Endothelial cell (in vitro differentiated cells): ENCODE measurements at regions not wholly inside any gene's neighbourhood (a gene's known extent, or its start where the extent isn't known, plus 50 kb on each side); places are given as distances from the start of the nearest gene placed in this dataset.

ENCODE experiments used
- DNase-seq: peaks from one replicate; pipeline ENCODE4 v3.0.0; 2021; ENCODE audit warnings: low spot score
- H3K27ac Mint-ChIP-seq: one replicate; pipeline ENCODE4 v1.8.0; 2021; ENCODE audit warnings: mixed read lengths, inconsistent platforms; ENCODE audit not compliant: unreplicated experiment
- H3K27me3 Mint-ChIP-seq: one replicate; pipeline ENCODE4 v1.8.0; 2021; ENCODE audit warnings: mild to moderate bottlenecking, moderate library complexity, mixed read lengths, inconsistent platforms; ENCODE audit not compliant: unreplicated experiment
- H3K36me3 Mint-ChIP-seq: one replicate; pipeline ENCODE4 v1.8.0; 2021; ENCODE audit warnings: mild to moderate bottlenecking, low read depth, mixed read lengths, inconsistent platforms; ENCODE audit not compliant: unreplicated experiment
- H3K4me1 Mint-ChIP-seq: one replicate; pipeline ENCODE4 v1.8.0; 2021; ENCODE audit warnings: mild to moderate bottlenecking, mixed read lengths, inconsistent platforms; ENCODE audit not compliant: unreplicated experiment
- H3K4me3 Mint-ChIP-seq: one replicate; pipeline ENCODE4 v1.8.0; 2021; ENCODE audit warnings: mild to moderate bottlenecking, mixed read lengths, inconsistent platforms; ENCODE audit not compliant: unreplicated experiment
- H3K9me3 Mint-ChIP-seq: one replicate; pipeline ENCODE4 v1.8.0; 2021; ENCODE audit warnings: mixed read lengths, inconsistent platforms; ENCODE audit not compliant: unreplicated experiment
- TF ChIP-seq, protein P1 (sequence below): fragments of 200-600 bp; sonication (generic); IDR thresholded peaks from one replicate; pipeline ENCODE4 v1.5.0; 2021; ENCODE audit warnings: antibody characterized with exemption; ENCODE audit not compliant: unreplicated experiment

DNA sequence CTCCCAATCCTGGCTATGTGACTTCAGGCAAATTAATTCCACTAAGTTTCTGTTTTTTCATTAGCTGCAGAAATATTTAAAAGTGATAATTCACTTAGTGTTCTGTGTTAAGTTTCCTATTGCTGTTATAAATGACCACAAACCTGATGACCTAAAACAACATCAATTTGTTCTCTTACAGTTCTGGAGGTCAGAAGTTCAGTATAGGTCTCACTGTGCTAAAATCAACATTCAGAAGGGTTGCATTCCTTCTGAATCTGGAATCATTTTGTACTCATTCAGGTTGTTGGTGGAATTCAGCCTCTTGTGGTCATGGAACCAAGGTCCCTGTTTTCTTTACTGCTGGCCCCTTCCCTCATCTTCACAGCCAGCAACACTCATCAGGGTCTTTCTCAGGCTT is 254.1 kb downstream of the CNTN3 start:
- Mint-ChIP-seq H3K9me3 (no peaks in the 10 kb centered on the region), H3K27ac (no peak overlapping the region), H3K4me3 (no peak overlapping the region), H3K4me1 (no peaks in the 10 kb centered on the region), H3K27me3 (no peaks in the 10 kb centered on the region), H3K36me3 (no peaks in the 10 kb centered on the region)
- no peak for DNase-seq
- TF ChIP-seq, protein P1, sequence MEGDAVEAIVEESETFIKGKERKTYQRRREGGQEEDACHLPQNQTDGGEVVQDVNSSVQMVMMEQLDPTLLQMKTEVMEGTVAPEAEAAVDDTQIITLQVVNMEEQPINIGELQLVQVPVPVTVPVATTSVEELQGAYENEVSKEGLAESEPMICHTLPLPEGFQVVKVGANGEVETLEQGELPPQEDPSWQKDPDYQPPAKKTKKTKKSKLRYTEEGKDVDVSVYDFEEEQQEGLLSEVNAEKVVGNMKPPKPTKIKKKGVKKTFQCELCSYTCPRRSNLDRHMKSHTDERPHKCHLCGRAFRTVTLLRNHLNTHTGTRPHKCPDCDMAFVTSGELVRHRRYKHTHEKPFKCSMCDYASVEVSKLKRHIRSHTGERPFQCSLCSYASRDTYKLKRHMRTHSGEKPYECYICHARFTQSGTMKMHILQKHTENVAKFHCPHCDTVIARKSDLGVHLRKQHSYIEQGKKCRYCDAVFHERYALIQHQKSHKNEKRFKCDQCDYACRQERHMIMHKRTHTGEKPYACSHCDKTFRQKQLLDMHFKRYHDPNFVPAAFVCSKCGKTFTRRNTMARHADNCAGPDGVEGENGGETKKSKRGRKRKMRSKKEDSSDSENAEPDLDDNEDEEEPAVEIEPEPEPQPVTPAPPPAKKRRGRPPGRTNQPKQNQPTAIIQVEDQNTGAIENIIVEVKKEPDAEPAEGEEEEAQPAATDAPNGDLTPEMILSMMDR: no peak

DNA sequence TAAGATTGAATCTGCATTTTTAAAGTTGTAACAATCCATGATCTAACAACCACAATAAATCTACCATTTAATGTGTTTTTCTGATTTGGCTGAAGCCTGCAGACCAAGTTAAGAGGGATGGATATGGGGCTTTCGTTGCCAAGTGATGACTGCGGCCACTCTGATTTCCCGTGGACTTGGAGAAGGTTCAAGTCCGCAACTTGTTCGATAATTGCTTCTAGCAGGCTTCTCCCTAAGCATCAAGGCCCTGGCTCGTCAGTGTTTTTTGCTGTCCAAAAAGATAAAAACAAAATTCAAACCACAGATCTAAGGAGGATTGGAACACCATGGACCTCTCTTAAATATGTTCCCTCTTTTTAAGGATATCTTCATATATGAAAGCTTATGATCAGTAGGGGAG is 256.6 kb downstream of the CNTN3 start:
- no peaks in the 10 kb centered on the region for H3K9me3 Mint-ChIP-seq
- H3K4me1 Mint-ChIP-seq: no peaks in the 10 kb centered on the region
- TF ChIP-seq, protein P1: no peak
- DNase-seq: no peak
- no peaks in the 10 kb centered on the region for H3K27me3 Mint-ChIP-seq
- no peak overlapping the region for H3K4me3 Mint-ChIP-seq
- no peaks in the 10 kb centered on the region for H3K36me3 Mint-ChIP-seq
- no peak overlapping the region for H3K27ac Mint-ChIP-seq

DNA sequence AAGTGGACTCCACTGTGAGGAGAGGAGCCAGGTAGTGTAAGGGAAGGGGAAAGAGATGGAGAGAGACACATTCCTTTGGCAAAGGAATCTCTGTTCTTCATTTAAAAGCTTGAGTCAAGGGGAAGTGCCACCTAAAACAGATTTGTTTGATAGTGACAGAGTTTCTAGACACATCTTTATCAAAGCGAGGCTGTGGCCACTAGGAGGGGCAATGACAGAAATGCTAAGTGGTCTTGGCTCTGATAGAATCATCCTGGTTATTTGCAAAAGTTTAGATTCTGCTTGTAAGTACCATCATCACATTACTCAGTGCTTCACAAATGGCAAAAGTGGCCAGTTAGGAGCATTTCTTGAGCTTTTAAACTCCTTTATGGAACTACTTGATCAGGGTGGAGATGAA is 261.4 kb downstream of the CNTN3 start:
- no peaks in the 10 kb centered on the region for H3K4me1 Mint-ChIP-seq
- peak; percentile 17 for DNase-seq
- no peaks in the 10 kb centered on the region for H3K9me3 Mint-ChIP-seq
- TF ChIP-seq, protein P1: peak; percentile 43
- no peaks in the 10 kb centered on the region for H3K36me3 Mint-ChIP-seq
- H3K27me3 Mint-ChIP-seq: peaks cover 2% of the 10 kb centered on the region
- no peak overlapping the region for H3K4me3 Mint-ChIP-seq
- no peak overlapping the region for H3K27ac Mint-ChIP-seq

DNA sequence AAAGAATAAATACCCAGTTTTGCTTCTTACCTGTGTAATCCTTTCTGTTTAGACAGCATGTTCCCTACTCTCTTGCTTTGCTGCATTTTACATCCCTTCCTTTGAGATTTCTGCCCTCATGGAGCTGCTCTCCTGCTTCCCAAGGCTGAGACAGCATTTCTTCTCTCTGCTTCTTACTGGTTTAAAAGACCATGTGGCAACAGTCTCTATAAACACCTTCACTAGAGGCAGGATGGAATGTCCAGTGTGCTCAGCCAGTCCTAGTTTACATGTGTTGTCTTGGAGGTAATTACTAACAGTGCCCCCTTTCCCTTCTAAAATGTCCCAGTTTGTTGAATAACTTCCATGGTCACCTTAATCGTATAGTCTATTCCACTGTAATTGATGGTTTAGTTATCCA is 262.3 kb downstream of the CNTN3 start:
- Mint-ChIP-seq H3K4me3 (no peak overlapping the region), H3K36me3 (no peaks in the 10 kb centered on the region), H3K27me3 (peaks cover 2% of the 10 kb centered on the region), H3K27ac (no peak overlapping the region), H3K4me1 (no peaks in the 10 kb centered on the region), H3K9me3 (no peaks in the 10 kb centered on the region)
- no peak for DNase-seq
- TF ChIP-seq, protein P1: no peak

DNA sequence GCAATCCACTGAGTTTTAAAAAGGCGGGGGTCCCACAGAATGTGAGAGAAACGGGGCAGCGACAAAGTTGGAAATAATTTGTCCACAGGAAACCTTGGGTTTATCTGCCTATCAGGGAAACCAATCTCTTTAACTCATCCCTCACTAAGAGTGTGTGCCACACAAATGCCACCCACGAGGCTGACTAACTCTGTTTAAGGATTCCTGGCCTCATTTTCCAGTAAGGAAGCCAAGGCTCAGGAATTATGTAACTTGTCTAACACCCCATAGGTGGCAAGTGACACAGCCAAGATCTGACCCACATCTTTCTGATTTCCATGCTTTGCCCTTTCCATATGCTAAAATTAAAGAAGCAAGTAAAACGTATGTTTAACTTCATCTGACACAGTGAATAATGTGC is 263.2 kb downstream of the CNTN3 start:
- Mint-ChIP-seq H3K4me1 (no peaks in the 10 kb centered on the region), H3K4me3 (no peak overlapping the region), H3K27me3 (peaks cover 2% of the 10 kb centered on the region), H3K36me3 (no peaks in the 10 kb centered on the region), H3K9me3 (no peaks in the 10 kb centered on the region), H3K27ac (no peak overlapping the region)
- no peak for DNase-seq
- TF ChIP-seq, protein P1: no peak
